Lower lobe of right lung (tissue), 2 donors: ENCODE measurements at regions not wholly inside any gene's neighbourhood (a gene's known extent, or its start where the extent isn't known, plus 50 kb on each side); places are given as distances from the start of the nearest gene placed in this dataset.

ENCODE experiments used
- ATAC-seq, 2 donors: fragments of 200-7000 bp; cut with Tn5 transposase; one replicate each; pipeline ENCODE4 v1.9.1; 2020 to 2022; ENCODE audit warnings: mild to moderate bottlenecking in 2 of 2, moderate library complexity in 2 of 2
- DNase-seq: peaks from one replicate; pipeline ENCODE4 v3.0.0-alpha.2; 2020
- H3K27ac ChIP-seq: fragments of 200-600 bp; one replicate; pipeline ENCODE4 v1.8.0; 2022
- H3K27me3 ChIP-seq: fragments of 200-600 bp; one replicate; pipeline ENCODE4 v1.8.0; 2022; ENCODE audit warnings: low read depth
- H3K36me3 ChIP-seq: fragments of 200-600 bp; one replicate; pipeline ENCODE4 v1.8.0; 2022; ENCODE audit warnings: mild to moderate bottlenecking
- H3K4me1 ChIP-seq: fragments of 200-600 bp; one replicate; pipeline ENCODE4 v1.8.0; 2022
- H3K4me3 ChIP-seq: fragments of 200-600 bp; one replicate; pipeline ENCODE4 v1.8.0; 2022; ENCODE audit warnings: mild to moderate bottlenecking
- H3K9me3 ChIP-seq: fragments of 200-600 bp; one replicate; pipeline ENCODE4 v1.8.0; 2022
- CTCF ChIP-seq: fragments of 200-600 bp; IDR thresholded peaks from one replicate; pipeline ENCODE4 v1.8.0; 2022; ENCODE audit warnings: antibody characterized with exemption, mild to moderate bottlenecking
- intact Hi-C: fragments of 100-400 bp; cut with DNase I; formaldehyde crosslinking; loops from one replicate; pipeline ENCODE4 v1.11.0; 2022
- donor health status: DM: no; HTN: yes; CAD: no; lungs with severe emphysema.

- Histone ChIP-seq H3K36me3 (no peaks in the 10 kb centered on the region), H3K27ac (no peak overlapping the region)
Observed at GRCh38 chr2:181743723-181744031, 63.4 kb upstream of the NEUROD1 start.

GRCh38 chr2:181745796-181746540 is 65.7 kb upstream of the NEUROD1 start:
- no peak overlapping the region for H3K27ac ChIP-seq
- peaks cover 7% of the 10 kb centered on the region for H3K4me1 ChIP-seq
- H3K4me3 ChIP-seq = no peak overlapping the region
- H3K36me3 ChIP-seq = no peaks in the 10 kb centered on the region
- no peaks in the 10 kb centered on the region for H3K27me3 ChIP-seq
- TF ChIP-seq CTCF = no peak
- DNase-seq = no peak
- H3K9me3 ChIP-seq = no peaks in the 10 kb centered on the region
- no peak for ATAC-seq
- intact Hi-C loops = loop anchor here (10.0 kb wide), 2 partner anchors 159 to 339 kb away; no protein-coding TSS in a partner anchor

More at GRCh38 chr2:181743723-181744031, 63.4 kb upstream of the NEUROD1 start:
- no peak for TF ChIP-seq CTCF
- no peak for DNase-seq
- no peak overlapping the region for H3K4me3 ChIP-seq
- peaks cover 7% of the 10 kb centered on the region for H3K4me1 ChIP-seq
- no peaks in the 10 kb centered on the region for H3K27me3 ChIP-seq
- H3K9me3 ChIP-seq = no peaks in the 10 kb centered on the region
- ATAC-seq = no peak
- intact Hi-C loops = loop anchor here (10.0 kb wide), 2 partner anchors 161 to 341 kb away; no protein-coding TSS in a partner anchor

- ATAC-seq (no peak), DNase-seq (no peak)
- Histone ChIP-seq H3K27me3 (no peaks in the 10 kb centered on the region), H3K27ac (no peak overlapping the region), H3K4me3 (no peak overlapping the region), H3K36me3 (no peaks in the 10 kb centered on the region), H3K9me3 (no peaks in the 10 kb centered on the region), H3K4me1 (peaks cover 7% of the 10 kb centered on the region)
- no peak for TF ChIP-seq CTCF
- intact Hi-C loops = loop anchor here (10.0 kb wide), 2 partner anchors 158 to 338 kb away; no protein-coding TSS in a partner anchor
Observed at GRCh38 chr2:181746844-181747243, 66.5 kb upstream of the NEUROD1 start.

- DNase-seq (no peak), ATAC-seq (no peak)
- Histone ChIP-seq H3K9me3 (no peaks in the 10 kb centered on the region), H3K4me3 (no peak overlapping the region), H3K36me3 (no peaks in the 10 kb centered on the region), H3K27me3 (no peaks in the 10 kb centered on the region), H3K4me1 (no peaks in the 10 kb centered on the region), H3K27ac (no peak overlapping the region)
- intact Hi-C loops = no loop called here
- TF ChIP-seq CTCF = no peak
Observed at GRCh38 chr2:181750305-181750704, 70.0 kb upstream of the NEUROD1 start.

GRCh38 chr2:181751266-181752030 is 71.1 kb upstream of the NEUROD1 start:
- intact Hi-C loops = no loop called here
- no peaks in the 10 kb centered on the region for H3K9me3 ChIP-seq

More at GRCh38 chr2:181751266-181752030, 71.1 kb upstream of the NEUROD1 start:
- Histone ChIP-seq H3K4me1 (no peaks in the 10 kb centered on the region), H3K27me3 (no peaks in the 10 kb centered on the region), H3K36me3 (no peaks in the 10 kb centered on the region), H3K27ac (no peak overlapping the region), H3K4me3 (no peak overlapping the region)
- no peak for TF ChIP-seq CTCF
- no peak for ATAC-seq
- DNase-seq = no peak
